IMR-90 (cell line): ENCODE measurements at regions not wholly inside any gene's neighbourhood (a gene's known extent, or its start where the extent isn't known, plus 50 kb on each side); places are given as distances from the start of the nearest gene placed in this dataset.

ENCODE experiments used
- ATAC-seq: fragments of 200-7000 bp; cut with Tn5 transposase; 2 replicates; pipeline ENCODE4 v1.9.1; 2020; ENCODE audit warnings: low read depth, mild to moderate bottlenecking, moderate library complexity
- BruUV-seq: library from RNA; stranded (reverse); fragments of 400-500 nt; replicated peaks from 2 replicates; lab custom pipeline; 2021; lab: Mats Ljungman, UMichigan
- CTCF ChIA-PET: fragments of 300-600 bp; formaldehyde crosslinking; extraction: SDS; loops from one replicate; lab custom pipeline; 2021; ENCODE audit warnings: antibody characterized with exemption; lab: Yijun Ruan, JAX
- POLR2A ChIA-PET: fragments of 300-600 bp; sonication (Branson Sonifier 250); formaldehyde crosslinking; loops from one replicate; lab custom pipeline; 2022; ENCODE audit warnings: antibody characterized with exemption; ENCODE audit not compliant: unreplicated experiment; lab: Charles Lee
- DNase-seq: peaks from one replicate; pipeline ENCODE4 v3.0.0; 2013
- H2AFZ ChIP-seq: replicated peaks from 2 replicates; pipeline ENCODE3; 2013; ENCODE audit warnings: low read length, mild to moderate bottlenecking; ENCODE audit not compliant: poor library complexity
- H2AK5ac ChIP-seq: 2 replicates; pipeline ENCODE4 v1.6.1; 2013; ENCODE audit warnings: low read depth, low read length, inconsistent platforms
- H2AK9ac ChIP-seq: replicated peaks from 2 replicates; pipeline ENCODE3; 2013; ENCODE audit warnings: mild to moderate bottlenecking, low read depth, low read length, moderate library complexity; ENCODE audit not compliant: poor library complexity
- H2BK120ac ChIP-seq: 2 replicates; pipeline ENCODE4 v1.6.1; 2013; ENCODE audit warnings: low read depth, low read length, inconsistent platforms
- H2BK15ac ChIP-seq: 3 replicates; pipeline ENCODE4 v1.6.1; 2013; ENCODE audit warnings: low read depth, low read length, inconsistent platforms
- H2BK20ac ChIP-seq: 2 replicates; pipeline ENCODE4 v1.6.1; 2013; ENCODE audit warnings: low read depth, mild to moderate bottlenecking, inconsistent platforms, low read length, moderate library complexity
- H2BK5ac ChIP-seq: 2 replicates; pipeline ENCODE4 v1.6.1; 2013; ENCODE audit warnings: mild to moderate bottlenecking, low read depth, low read length, inconsistent platforms; ENCODE audit not compliant: poor library complexity, severe bottlenecking
- H3K14ac ChIP-seq: replicated peaks from 2 replicates; pipeline ENCODE4 v1.6.1; 2013; ENCODE audit warnings: low read depth, low read length, inconsistent platforms
- H3K18ac ChIP-seq: 2 replicates; pipeline ENCODE4 v1.6.1; 2013; ENCODE audit warnings: low read depth, low read length, control low read depth
- H3K23ac ChIP-seq: 2 replicates; pipeline ENCODE4 v1.6.1; 2013; ENCODE audit warnings: low read depth, low read length, inconsistent platforms
- H3K27ac ChIP-seq: 2 replicates; pipeline ENCODE4 v1.5.1; 2013; ENCODE audit warnings: mild to moderate bottlenecking, control low read depth, low read length; ENCODE audit not compliant: insufficient read depth
- H3K27me3 ChIP-seq: 2 replicates; pipeline ENCODE4 v1.6.1; 2013; ENCODE audit warnings: low read length; ENCODE audit not compliant: control insufficient read depth, insufficient read depth
- H3K36me3 ChIP-seq: 2 replicates; pipeline ENCODE4 v1.6.1; 2013; ENCODE audit warnings: low read length, mixed read lengths; ENCODE audit not compliant: control insufficient read depth, insufficient read depth
- H3K4ac ChIP-seq: 2 replicates; pipeline ENCODE4 v1.6.1; 2013; ENCODE audit warnings: low read depth, low read length, inconsistent platforms
- H3K4me1 ChIP-seq: 2 replicates; pipeline ENCODE4 v1.6.1; 2013; ENCODE audit warnings: low read length, mixed read lengths; ENCODE audit not compliant: control insufficient read depth, insufficient read depth
- H3K4me2 ChIP-seq: 2 replicates; pipeline ENCODE4 v1.6.1; 2013; ENCODE audit warnings: low read depth, mild to moderate bottlenecking, control low read depth, low read length, moderate library complexity
- H3K4me3 ChIP-seq: 2 replicates; pipeline ENCODE4 v1.5.1; 2013; ENCODE audit warnings: low read depth, mild to moderate bottlenecking, control low read depth, low read length, moderate library complexity; ENCODE audit not compliant: insufficient read depth
- H3K56ac ChIP-seq: 2 replicates; pipeline ENCODE4 v1.6.1; 2013; ENCODE audit warnings: low read length, inconsistent platforms; ENCODE audit not compliant: insufficient read depth; ENCODE audit errors: extremely low read depth
- H3K79me1 ChIP-seq, 2 experiments: 2 replicates each; pipeline ENCODE4 v1.6.1; 2013; ENCODE audit warnings: low read length in 2 of 2, inconsistent platforms in 1 of 2, low read depth in 1 of 2
- H3K9ac ChIP-seq: 2 replicates; pipeline ENCODE4 v1.6.1; 2013; ENCODE audit warnings: low read depth, low read length, control low read depth
- H3K9me1 ChIP-seq: 2 replicates; pipeline ENCODE4 v1.6.1; 2013; ENCODE audit warnings: low read length, inconsistent platforms; ENCODE audit not compliant: insufficient read depth
- H3K9me3 ChIP-seq: 2 replicates; pipeline ENCODE4 v1.6.1; 2013; ENCODE audit warnings: low read length; ENCODE audit not compliant: control insufficient read depth, insufficient read depth
- H4K20me1 ChIP-seq: 2 replicates; pipeline ENCODE4 v1.6.1; 2013; ENCODE audit warnings: low read length, inconsistent platforms; ENCODE audit not compliant: insufficient read depth
- H4K5ac ChIP-seq: 2 replicates; pipeline ENCODE4 v1.6.1; 2013; ENCODE audit warnings: mild to moderate bottlenecking, low read depth, low read length, control low read depth
- H4K8ac ChIP-seq, 2 experiments: 2 replicates each; pipeline ENCODE4 v1.6.1; 2013; ENCODE audit warnings: low read depth in 2 of 2, low read length in 2 of 2, control low read depth in 1 of 2, inconsistent platforms in 1 of 2
- H4K91ac ChIP-seq: 2 replicates; pipeline ENCODE4 v1.6.1; 2013; ENCODE audit warnings: low read depth, low read length, inconsistent platforms; ENCODE audit not compliant: insufficient read depth
- CEBPB ChIP-seq: IDR thresholded peaks from 2 replicates; pipeline ENCODE4 v1.6.1; 2012; ENCODE audit warnings: low read depth, low read length, improper control_type of control experiment
- CHD1 ChIP-seq: IDR thresholded peaks from 2 replicates; pipeline ENCODE4 v1.6.1; 2012; ENCODE audit warnings: low read depth, low read length, improper control_type of control experiment
- FOS ChIP-seq: fragments of 150-350 bp; IDR thresholded peaks from 2 replicates; pipeline ENCODE4 v1.6.1; 2016; ENCODE audit warnings: low read depth, low read length
- MXI1 ChIP-seq: IDR thresholded peaks from 2 replicates; pipeline ENCODE4 v1.6.1; 2012; ENCODE audit warnings: low read depth, mild to moderate bottlenecking, low read length, moderate library complexity, borderline replicate concordance
- POLR2A ChIP-seq: IDR thresholded peaks from 2 replicates; pipeline ENCODE4 v1.6.1; 2012; ENCODE audit warnings: mild to moderate bottlenecking, low read depth, low read length
- RAD21 ChIP-seq: IDR thresholded peaks from 2 replicates; pipeline ENCODE4 v1.6.1; 2012; ENCODE audit warnings: low read length, improper control_type of control experiment
- RCOR1 ChIP-seq: IDR thresholded peaks from 2 replicates; pipeline ENCODE4 v1.6.1; 2012; ENCODE audit warnings: mild to moderate bottlenecking, low read length, improper control_type of control experiment; ENCODE audit not compliant: insufficient replicate concordance
- RFX5 ChIP-seq: IDR thresholded peaks from 2 replicates; pipeline ENCODE4 v1.8.0; 2012; ENCODE audit warnings: low read depth, mild to moderate bottlenecking, low read length, moderate library complexity
- SMC3 ChIP-seq: fragments of 150-350 bp; IDR thresholded peaks from 2 replicates; pipeline ENCODE4 v1.6.1; 2016; ENCODE audit warnings: low read depth, mild to moderate bottlenecking, antibody characterized with exemption, low read length, moderate library complexity
- WGBS, 2 experiments: methylation state at CpG; one replicate each; pipeline versions ENCODE4 v1.1.5 to v1.1.7; 2013; ENCODE audit warnings: missing lambda C conversion rate in 2 of 2; ENCODE audit not compliant: insufficient read length in 1 of 2; ENCODE audit errors: extremely low coverage in 2 of 2; 5-methylcytosine and 5-hydroxymethylcytosine counted together
- dilution Hi-C: fragments of 300-500 bp; cut with HindIII; formaldehyde crosslinking; loops from one replicate; pipeline ENCODE4 v1.14.3; 2018; ENCODE audit warnings: low sequenced_read_pairs; ENCODE audit not compliant: unreplicated experiment
- in situ Hi-C: fragments of 300-500 bp; cut with MboI; formaldehyde crosslinking; loops from 3 replicates; pipeline ENCODE4 v1.14.3; 2019; ENCODE audit warnings: low sequenced_read_pairs, inconsistent platforms, mixed read lengths
- intact Hi-C: fragments of 100-400 bp; cut with micrococcal nuclease; formaldehyde crosslinking; loops from 2 replicates; pipeline ENCODE4 v1.10.0; 2022
- TF ChIP-seq, protein P1 (sequence below): fragments of 150-350 bp; IDR thresholded peaks from 2 replicates; pipeline ENCODE4 v1.6.1; 2017; ENCODE audit warnings: mild to moderate bottlenecking, antibody characterized with exemption, low read length, low read depth
- TF ChIP-seq, protein P2 (sequence below): conservative IDR thresholded peaks from 2 replicates; pipeline ENCODE4 v1.5.1; 2012; ENCODE audit warnings: mild to moderate bottlenecking, low read depth, low read length, improper control_type of control experiment

DNA sequence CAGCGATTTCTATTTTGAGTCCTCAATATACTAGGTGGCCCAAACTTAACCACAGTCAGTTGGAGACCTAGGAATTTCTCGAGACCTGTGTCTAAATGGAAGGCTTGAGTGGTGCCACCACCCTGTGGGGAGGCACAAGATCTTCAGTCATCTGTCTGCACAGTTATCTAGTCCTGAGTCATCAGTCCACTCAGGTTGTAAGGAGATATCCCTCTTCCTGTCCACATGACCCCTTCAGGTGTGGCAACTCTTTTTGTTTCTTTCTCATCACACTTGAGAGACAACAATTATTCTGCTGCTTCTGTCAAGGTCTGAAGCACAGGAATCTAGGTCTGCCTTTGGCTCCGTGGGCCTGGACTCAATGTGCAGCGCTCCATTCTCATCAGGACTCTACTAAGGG is 64.4 kb upstream of the IBSP start:
- H2AFZ ChIP-seq, result no peak overlapping the region
- no peaks in the 10 kb centered on the region for H3K9me3 ChIP-seq
- no peak overlapping the region for H3K23ac ChIP-seq
- ChIA-PET POLR2A (no interaction called here), CTCF (no interaction called here)
- no TSS peak for BruUV-seq
- no peak overlapping the region for H3K18ac ChIP-seq
- H3K27ac ChIP-seq, result no peak overlapping the region
- H2AK5ac ChIP-seq, result no peak overlapping the region
- H3K9me1 ChIP-seq, result no peaks in the 10 kb centered on the region
- no peak overlapping the region for H4K8ac ChIP-seq
- H3K56ac ChIP-seq, result no peak overlapping the region
- no peaks in the 10 kb centered on the region for H3K27me3 ChIP-seq
- no peak overlapping the region for H2BK5ac ChIP-seq
- ATAC-seq, result no peak
- H4K5ac ChIP-seq, result no peak overlapping the region
- intact Hi-C loops, result loop anchor here (10.0 kb wide), 1 partner anchor 1320 kb away; no protein-coding TSS in a partner anchor
- WGBS, 2 experiments, result 20% methylated on average over 1 of the region's 4 CpGs; no CpG with 5 or more reads in 1 of the 2 experiments
- no peaks in the 10 kb centered on the region for H3K4me1 ChIP-seq
- in situ Hi-C loops, result no loop called here
- TF ChIP-seq, protein P1, sequence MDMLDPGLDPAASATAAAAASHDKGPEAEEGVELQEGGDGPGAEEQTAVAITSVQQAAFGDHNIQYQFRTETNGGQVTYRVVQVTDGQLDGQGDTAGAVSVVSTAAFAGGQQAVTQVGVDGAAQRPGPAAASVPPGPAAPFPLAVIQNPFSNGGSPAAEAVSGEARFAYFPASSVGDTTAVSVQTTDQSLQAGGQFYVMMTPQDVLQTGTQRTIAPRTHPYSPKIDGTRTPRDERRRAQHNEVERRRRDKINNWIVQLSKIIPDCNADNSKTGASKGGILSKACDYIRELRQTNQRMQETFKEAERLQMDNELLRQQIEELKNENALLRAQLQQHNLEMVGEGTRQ, result no peak
- TF ChIP-seq MXI1, result no peak
- TF ChIP-seq CHD1, result no peak
- TF ChIP-seq RCOR1, result no peak
- no peak for TF ChIP-seq SMC3
- no peak for TF ChIP-seq RAD21
- TF ChIP-seq POLR2A, result no peak
- TF ChIP-seq, protein P2, sequence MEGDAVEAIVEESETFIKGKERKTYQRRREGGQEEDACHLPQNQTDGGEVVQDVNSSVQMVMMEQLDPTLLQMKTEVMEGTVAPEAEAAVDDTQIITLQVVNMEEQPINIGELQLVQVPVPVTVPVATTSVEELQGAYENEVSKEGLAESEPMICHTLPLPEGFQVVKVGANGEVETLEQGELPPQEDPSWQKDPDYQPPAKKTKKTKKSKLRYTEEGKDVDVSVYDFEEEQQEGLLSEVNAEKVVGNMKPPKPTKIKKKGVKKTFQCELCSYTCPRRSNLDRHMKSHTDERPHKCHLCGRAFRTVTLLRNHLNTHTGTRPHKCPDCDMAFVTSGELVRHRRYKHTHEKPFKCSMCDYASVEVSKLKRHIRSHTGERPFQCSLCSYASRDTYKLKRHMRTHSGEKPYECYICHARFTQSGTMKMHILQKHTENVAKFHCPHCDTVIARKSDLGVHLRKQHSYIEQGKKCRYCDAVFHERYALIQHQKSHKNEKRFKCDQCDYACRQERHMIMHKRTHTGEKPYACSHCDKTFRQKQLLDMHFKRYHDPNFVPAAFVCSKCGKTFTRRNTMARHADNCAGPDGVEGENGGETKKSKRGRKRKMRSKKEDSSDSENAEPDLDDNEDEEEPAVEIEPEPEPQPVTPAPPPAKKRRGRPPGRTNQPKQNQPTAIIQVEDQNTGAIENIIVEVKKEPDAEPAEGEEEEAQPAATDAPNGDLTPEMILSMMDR, result no peak
- no peak for TF ChIP-seq RFX5
- no peak for TF ChIP-seq CEBPB
- no peak for TF ChIP-seq FOS
- H3K4me2 ChIP-seq, result no peak overlapping the region
- no peak overlapping the region for H3K9ac ChIP-seq
- dilution Hi-C loops, result no loop called here
- no peak overlapping the region for H3K14ac ChIP-seq
- H2BK15ac ChIP-seq, result no peak overlapping the region
- no peak for DNase-seq
- no peak overlapping the region for H2BK20ac ChIP-seq
- no peaks in the 10 kb centered on the region for H3K36me3 ChIP-seq
- H3K79me1 ChIP-seq, result no peaks in the 10 kb centered on the region
- H2BK120ac ChIP-seq, result no peak overlapping the region
- H2AK9ac ChIP-seq, result no peak overlapping the region
- H4K20me1 ChIP-seq, result no peaks in the 10 kb centered on the region
- no peak overlapping the region for H3K4me3 ChIP-seq
- H3K4ac ChIP-seq, result no peak overlapping the region
- no peak overlapping the region for H4K91ac ChIP-seq
